HUES6 (cell line): ENCODE measurements at regions not wholly inside any gene's neighbourhood (a gene's known extent, or its start where the extent isn't known, plus 50 kb on each side); places are given as distances from the start of the nearest gene placed in this dataset.

Experiments
- H3K27ac ChIP-seq: 2 replicates; pipeline ENCODE4 v1.7.0; 2013; ENCODE audit warnings: low read depth, mild to moderate bottlenecking, low read length, inconsistent platforms
- H3K27me3 ChIP-seq: 2 replicates; pipeline ENCODE4 v1.6.1; 2013; ENCODE audit warnings: low read length; ENCODE audit not compliant: control insufficient read depth, insufficient read depth
- H3K36me3 ChIP-seq: 2 replicates; pipeline ENCODE4 v1.6.1; 2013; ENCODE audit warnings: low read length; ENCODE audit not compliant: control insufficient read depth, insufficient read depth
- H3K4me1 ChIP-seq: 2 replicates; pipeline ENCODE4 v1.6.1; 2013; ENCODE audit warnings: low read length; ENCODE audit not compliant: control insufficient read depth, insufficient read depth
- H3K4me3 ChIP-seq: 2 replicates; pipeline ENCODE4 v1.5.1; 2013; ENCODE audit warnings: low read depth, low read length
- H3K9ac ChIP-seq: one replicate; pipeline ENCODE4 v1.6.1; 2013; ENCODE audit warnings: mild to moderate bottlenecking, low read length
- H3K9me3 ChIP-seq: 2 replicates; pipeline ENCODE4 v1.6.1; 2013; ENCODE audit warnings: low read depth, low read length; ENCODE audit not compliant: control insufficient read depth, insufficient read depth

- Histone ChIP-seq H3K4me3 (no peak overlapping the region), H3K36me3 (no peaks in the 10 kb centered on the region), H3K27ac (no peak overlapping the region), H3K4me1 (no peaks in the 10 kb centered on the region), H3K27me3 (no peaks in the 10 kb centered on the region), H3K9me3 (peaks cover 7% of the 10 kb centered on the region; the same call in 1 of the 2 replicates), H3K9ac (no peak overlapping the region)
These were observed 254.7 kb upstream of the TBX3 start for GRCh38 chr12:114938487-114939210.

GRCh38 chr12:114936148-114937079 lies 252.4 kb upstream of the TBX3 start:
- H3K27me3 ChIP-seq, result no peaks in the 10 kb centered on the region
- peaks cover 8% of the 10 kb centered on the region; the same call in 1 of the 2 replicates for H3K9me3 ChIP-seq
- H3K27ac ChIP-seq, result no peak overlapping the region
- H3K36me3 ChIP-seq, result no peaks in the 10 kb centered on the region
- no peaks in the 10 kb centered on the region for H3K4me1 ChIP-seq
- no peak overlapping the region for H3K9ac ChIP-seq
- H3K4me3 ChIP-seq, result no peak overlapping the region

GRCh38 chr12:114935658-114936057 lies 251.7 kb upstream of the TBX3 start:
- Histone ChIP-seq H3K36me3 (no peaks in the 10 kb centered on the region), H3K9me3 (peaks cover 14% of the 10 kb centered on the region; the same call in 1 of the 2 replicates), H3K9ac (no peak overlapping the region), H3K27ac (no peak overlapping the region), H3K27me3 (no peaks in the 10 kb centered on the region), H3K4me1 (no peaks in the 10 kb centered on the region), H3K4me3 (no peak overlapping the region)

GRCh38 chr12:114933428-114934160 lies 249.6 kb upstream of the TBX3 start:
- H3K9me3 ChIP-seq, result peaks cover 9% of the 10 kb centered on the region; the same call in 1 of the 2 replicates
- H3K27me3 ChIP-seq, result no peaks in the 10 kb centered on the region
- H3K9ac ChIP-seq, result no peak overlapping the region
- no peaks in the 10 kb centered on the region for H3K36me3 ChIP-seq
- no peaks in the 10 kb centered on the region for H3K4me1 ChIP-seq
- H3K27ac ChIP-seq, result no peak overlapping the region
- H3K4me3 ChIP-seq, result no peak overlapping the region

- no peak overlapping the region for H3K9ac ChIP-seq
- H3K27me3 ChIP-seq, result no peaks in the 10 kb centered on the region
- H3K27ac ChIP-seq, result no peak overlapping the region
- H3K9me3 ChIP-seq, result peaks cover 9% of the 10 kb centered on the region; the same call in 1 of the 2 replicates
- no peaks in the 10 kb centered on the region for H3K4me1 ChIP-seq
- H3K4me3 ChIP-seq, result no peak overlapping the region
- H3K36me3 ChIP-seq, result no peaks in the 10 kb centered on the region
These were observed 248.8 kb upstream of the TBX3 start for GRCh38 chr12:114932806-114933205.

- H3K36me3 ChIP-seq, result no peaks in the 10 kb centered on the region
- no peak overlapping the region for H3K9ac ChIP-seq
- no peak overlapping the region for H3K27ac ChIP-seq
- no peak overlapping the region for H3K4me3 ChIP-seq
- no peaks in the 10 kb centered on the region for H3K27me3 ChIP-seq
- peaks cover 9% of the 10 kb centered on the region; the same call in 1 of the 2 replicates for H3K9me3 ChIP-seq
- no peaks in the 10 kb centered on the region for H3K4me1 ChIP-seq
These were observed 247.1 kb upstream of the TBX3 start for GRCh38 chr12:114931025-114931424.

GRCh38 chr12:114926341-114926740 lies 242.4 kb upstream of the TBX3 start:
- Histone ChIP-seq H3K9ac (no peak overlapping the region), H3K4me3 (no peak overlapping the region), H3K27me3 (no peaks in the 10 kb centered on the region), H3K9me3 (peaks cover 10% of the 10 kb centered on the region; the same call in 1 of the 2 replicates), H3K27ac (no peak overlapping the region), H3K4me1 (no peaks in the 10 kb centered on the region), H3K36me3 (no peaks in the 10 kb centered on the region)

- no peak overlapping the region for H3K4me3 ChIP-seq
- 0 out of 2 replicates have a peak, but pooled peaks cover 3% of the 10 kb centered on the region for H3K9me3 ChIP-seq
- H3K27ac ChIP-seq, result no peak overlapping the region
- no peaks in the 10 kb centered on the region for H3K36me3 ChIP-seq
- no peaks in the 10 kb centered on the region for H3K4me1 ChIP-seq
- no peaks in the 10 kb centered on the region for H3K27me3 ChIP-seq
- H3K9ac ChIP-seq, result no peak overlapping the region
These were observed 241.0 kb upstream of the TBX3 start for GRCh38 chr12:114924946-114925475.

GRCh38 chr12:114921781-114922180 lies 237.8 kb upstream of the TBX3 start:
- H3K27me3 ChIP-seq, result no peaks in the 10 kb centered on the region
- no peaks in the 10 kb centered on the region for H3K36me3 ChIP-seq
- H3K9me3 ChIP-seq, result peaks cover 9% of the 10 kb centered on the region; the same call in 1 of the 2 replicates
- no peak overlapping the region for H3K4me3 ChIP-seq
- H3K9ac ChIP-seq, result no peak overlapping the region
- no peaks in the 10 kb centered on the region for H3K4me1 ChIP-seq
- no peak overlapping the region for H3K27ac ChIP-seq

GRCh38 chr12:114920771-114921554 lies 237.0 kb upstream of the TBX3 start:
- no peak overlapping the region for H3K9ac ChIP-seq
- no peak overlapping the region for H3K4me3 ChIP-seq
- H3K9me3 ChIP-seq, result peaks cover 9% of the 10 kb centered on the region; the same call in 1 of the 2 replicates
- H3K4me1 ChIP-seq, result no peaks in the 10 kb centered on the region
- no peaks in the 10 kb centered on the region for H3K36me3 ChIP-seq
- no peaks in the 10 kb centered on the region for H3K27me3 ChIP-seq
- H3K27ac ChIP-seq, result no peak overlapping the region
